Gastroesophageal sphincter (tissue), 3 donors: ENCODE measurements at regions not wholly inside any gene's neighbourhood (a gene's known extent, or its start where the extent isn't known, plus 50 kb on each side); places are given as distances from the start of the nearest gene placed in this dataset.

Experiments used
- EP300 ChIP-seq: sonication (generic); formaldehyde crosslinking; IDR thresholded peaks from one replicate; pipeline ENCODE4 v1.6.1; 2017; ENCODE audit warnings: antibody characterized with exemption, mild to moderate bottlenecking
- POLR2A ChIP-seq, 2 donors: fragments of 450-650 bp; IDR thresholded peaks; one replicate each; pipeline ENCODE4 v1.6.1; 2017; ENCODE audit warnings: antibody characterized with exemption in 2 of 2, mild to moderate bottlenecking in 2 of 2, moderate library complexity in 1 of 2
- TF ChIP-seq, protein P1 (sequence below), 4 experiments: fragments of 200-600 bp in 2 of 4; fragments of 450-650 bp in 2 of 4; sonication (generic) in 1 of 4; IDR thresholded peaks; one replicate each; pipeline ENCODE4 v1.5.1; 2017 to 2019; ENCODE audit warnings: antibody characterized with exemption in 4 of 4, mild to moderate bottlenecking in 2 of 4, moderate library complexity in 2 of 4

DNA sequence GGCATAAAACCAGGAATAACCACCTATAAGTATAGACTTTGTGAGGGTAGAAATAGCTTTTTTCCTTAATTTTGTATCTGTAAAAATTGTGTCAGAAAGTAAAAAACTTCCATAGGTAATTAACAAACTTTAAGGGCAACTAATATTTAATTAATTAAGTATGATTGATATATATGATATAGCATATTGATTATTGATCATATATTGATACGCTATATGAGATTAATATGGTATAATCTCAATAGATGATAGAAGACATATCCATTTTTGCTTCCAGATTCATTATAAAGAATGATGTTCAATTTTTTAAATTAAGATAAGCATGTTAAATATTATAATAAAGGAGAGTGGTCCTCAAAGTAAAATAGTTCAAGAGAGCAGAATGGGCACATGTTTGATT lies 99.3 kb upstream of the VAV3 start:
- TF ChIP-seq, protein P1, sequence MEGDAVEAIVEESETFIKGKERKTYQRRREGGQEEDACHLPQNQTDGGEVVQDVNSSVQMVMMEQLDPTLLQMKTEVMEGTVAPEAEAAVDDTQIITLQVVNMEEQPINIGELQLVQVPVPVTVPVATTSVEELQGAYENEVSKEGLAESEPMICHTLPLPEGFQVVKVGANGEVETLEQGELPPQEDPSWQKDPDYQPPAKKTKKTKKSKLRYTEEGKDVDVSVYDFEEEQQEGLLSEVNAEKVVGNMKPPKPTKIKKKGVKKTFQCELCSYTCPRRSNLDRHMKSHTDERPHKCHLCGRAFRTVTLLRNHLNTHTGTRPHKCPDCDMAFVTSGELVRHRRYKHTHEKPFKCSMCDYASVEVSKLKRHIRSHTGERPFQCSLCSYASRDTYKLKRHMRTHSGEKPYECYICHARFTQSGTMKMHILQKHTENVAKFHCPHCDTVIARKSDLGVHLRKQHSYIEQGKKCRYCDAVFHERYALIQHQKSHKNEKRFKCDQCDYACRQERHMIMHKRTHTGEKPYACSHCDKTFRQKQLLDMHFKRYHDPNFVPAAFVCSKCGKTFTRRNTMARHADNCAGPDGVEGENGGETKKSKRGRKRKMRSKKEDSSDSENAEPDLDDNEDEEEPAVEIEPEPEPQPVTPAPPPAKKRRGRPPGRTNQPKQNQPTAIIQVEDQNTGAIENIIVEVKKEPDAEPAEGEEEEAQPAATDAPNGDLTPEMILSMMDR (IDR thresholded peaks at IDR 0.05), result no peak
- TF ChIP-seq POLR2A (IDR thresholded peaks at IDR 0.05) (no peak), EP300 (no peak)
